Sigmoid colon (tissue), 6 donors: ENCODE measurements at regions not wholly inside any gene's neighbourhood (a gene's known extent, or its start where the extent isn't known, plus 50 kb on each side); places are given as distances from the start of the nearest gene placed in this dataset.

Experiments
- DNase-seq: peaks from one replicate; pipeline ENCODE4 v3.0.0-alpha.2; 2019
- H3K27ac ChIP-seq, 4 donors: fragments of 200-600 bp; sonication (generic); one replicate each; pipeline ENCODE4 v1.5.1; 2016 to 2019; ENCODE audit warnings: mild to moderate bottlenecking in 1 of 4
- H3K27me3 ChIP-seq, 3 donors: fragments of 200-600 bp; sonication (generic); one replicate each; pipeline ENCODE4 v1.5.1; 2019; ENCODE audit warnings: mild to moderate bottlenecking in 1 of 3
- H3K36me3 ChIP-seq, 4 donors: fragments of 200-600 bp; sonication (generic); one replicate each; pipeline ENCODE4 v1.5.1; 2016 to 2019
- H3K4me1 ChIP-seq, 4 donors: fragments of 200-600 bp; sonication (generic); one replicate each; pipeline ENCODE4 v1.5.1; 2017 to 2019
- H3K4me3 ChIP-seq, 4 donors: fragments of 200-600 bp; sonication (generic); one replicate each; pipeline ENCODE4 v1.5.1; 2017 to 2019; ENCODE audit warnings: mild to moderate bottlenecking in 2 of 4, moderate library complexity in 1 of 4
- H3K9me3 ChIP-seq, 4 donors: fragments of 200-600 bp in 3 of 4; sonication (generic) in 3 of 4; one replicate each; pipeline versions ENCODE4 v1.5.1 to v1.6.1; 2013 to 2019
- EP300 ChIP-seq, 4 donors: sonication (generic); formaldehyde crosslinking; IDR thresholded peaks; one replicate each; pipeline ENCODE4 v1.6.1; 2017; ENCODE audit warnings: antibody characterized with exemption in 4 of 4
- POLR2A ChIP-seq, 2 donors: fragments of 450-650 bp; IDR thresholded peaks; one replicate each; pipeline ENCODE4 v1.6.1; 2016; ENCODE audit warnings: antibody characterized with exemption in 2 of 2, mild to moderate bottlenecking in 2 of 2, moderate library complexity in 2 of 2
- POLR2AphosphoS5 ChIP-seq, 4 donors: sonication (generic); formaldehyde crosslinking; IDR thresholded peaks; one replicate each; pipeline ENCODE4 v1.6.1; 2017; ENCODE audit warnings: antibody characterized with exemption in 4 of 4
- WGBS, 2 donors: extraction: QIAGEN DNeasy Blood & Tissue Kit; methylation state at CpG; one replicate each; pipeline ENCODE4 v1.1.7; 2013; 5-methylcytosine and 5-hydroxymethylcytosine counted together
- intact Hi-C: fragments of 100-400 bp; cut with DNase I; formaldehyde crosslinking; loops from one replicate; pipeline ENCODE4 v1.15.1; 2023
- TF ChIP-seq, protein P1 (sequence below), 4 experiments: fragments of 450-650 bp in 3 of 4; fragments of 200-600 bp in 1 of 4; IDR thresholded peaks; one replicate each; pipeline ENCODE4 v1.5.1; 2016 to 2019; ENCODE audit warnings: antibody characterized with exemption in 4 of 4, mild to moderate bottlenecking in 3 of 4, moderate library complexity in 2 of 4
- donor health status: healthy with polysubstance abuse.
- donor health status: healthy.

DNA sequence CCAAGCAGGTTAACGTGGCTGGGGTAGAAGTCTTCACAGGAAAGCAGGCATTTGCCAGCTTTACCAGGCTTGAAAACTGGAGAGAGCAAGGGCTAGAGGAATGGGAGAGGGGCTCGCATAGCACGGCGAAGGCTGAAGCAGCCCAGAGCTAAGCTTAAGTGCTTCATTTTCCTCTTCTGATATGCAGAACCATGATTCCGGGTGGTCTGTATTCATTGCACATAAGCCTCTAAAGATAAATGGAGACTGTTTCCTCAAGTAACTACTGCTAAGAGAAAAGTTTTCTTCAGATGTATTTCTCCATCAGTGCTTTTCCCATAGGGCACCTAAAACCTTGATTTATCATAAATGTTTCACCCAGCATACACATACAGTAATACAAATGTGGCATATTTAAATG lies 414.1 kb downstream of the MLLT3 start:
- no peaks in the 10 kb centered on the region for H3K9me3 ChIP-seq
- no peak for DNase-seq
- intact Hi-C loops: no loop called here
- no peaks in the 10 kb centered on the region for H3K36me3 ChIP-seq
- 90 to 95% methylated on average over 5 of the region's 5 CpGs for WGBS, 2 donors
- H3K4me3 ChIP-seq: no peak overlapping the region
- H3K4me1 ChIP-seq: no peaks in the 10 kb centered on the region
- H3K27ac ChIP-seq: no peak overlapping the region
- no peaks in the 10 kb centered on the region for H3K27me3 ChIP-seq
- TF ChIP-seq, protein P1, sequence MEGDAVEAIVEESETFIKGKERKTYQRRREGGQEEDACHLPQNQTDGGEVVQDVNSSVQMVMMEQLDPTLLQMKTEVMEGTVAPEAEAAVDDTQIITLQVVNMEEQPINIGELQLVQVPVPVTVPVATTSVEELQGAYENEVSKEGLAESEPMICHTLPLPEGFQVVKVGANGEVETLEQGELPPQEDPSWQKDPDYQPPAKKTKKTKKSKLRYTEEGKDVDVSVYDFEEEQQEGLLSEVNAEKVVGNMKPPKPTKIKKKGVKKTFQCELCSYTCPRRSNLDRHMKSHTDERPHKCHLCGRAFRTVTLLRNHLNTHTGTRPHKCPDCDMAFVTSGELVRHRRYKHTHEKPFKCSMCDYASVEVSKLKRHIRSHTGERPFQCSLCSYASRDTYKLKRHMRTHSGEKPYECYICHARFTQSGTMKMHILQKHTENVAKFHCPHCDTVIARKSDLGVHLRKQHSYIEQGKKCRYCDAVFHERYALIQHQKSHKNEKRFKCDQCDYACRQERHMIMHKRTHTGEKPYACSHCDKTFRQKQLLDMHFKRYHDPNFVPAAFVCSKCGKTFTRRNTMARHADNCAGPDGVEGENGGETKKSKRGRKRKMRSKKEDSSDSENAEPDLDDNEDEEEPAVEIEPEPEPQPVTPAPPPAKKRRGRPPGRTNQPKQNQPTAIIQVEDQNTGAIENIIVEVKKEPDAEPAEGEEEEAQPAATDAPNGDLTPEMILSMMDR (IDR thresholded peaks at IDR 0.05): no peak
- TF ChIP-seq EP300 (IDR thresholded peaks at IDR 0.05): no peak
- no peak for TF ChIP-seq POLR2A (IDR thresholded peaks at IDR 0.05)
- TF ChIP-seq POLR2AphosphoS5 (IDR thresholded peaks at IDR 0.05): no peak

DNA sequence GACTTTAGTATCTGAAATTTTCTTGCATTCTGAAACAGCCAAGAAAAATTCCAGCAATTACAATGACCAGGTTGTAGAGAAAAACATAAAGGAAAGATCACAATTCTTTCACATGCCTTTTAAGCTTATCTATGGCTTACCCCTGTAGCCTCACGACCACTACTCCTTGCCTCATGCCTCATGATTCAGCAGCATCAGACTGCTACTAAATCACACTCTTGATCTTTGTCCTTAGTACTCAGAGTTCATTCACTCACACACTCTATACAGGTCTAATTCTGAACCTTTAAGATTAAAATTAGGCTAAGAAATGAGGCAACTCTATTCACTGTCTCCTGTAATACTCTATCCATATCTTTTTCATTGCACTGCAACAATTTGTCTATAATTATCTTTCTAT lies 415.1 kb downstream of the MLLT3 start:
- no peak overlapping the region for H3K27ac ChIP-seq
- H3K36me3 ChIP-seq: no peaks in the 10 kb centered on the region
- no peaks in the 10 kb centered on the region for H3K4me1 ChIP-seq
- H3K27me3 ChIP-seq: no peaks in the 10 kb centered on the region
- H3K4me3 ChIP-seq: no peak overlapping the region
- DNase-seq: no peak
- TF ChIP-seq, protein P1 (IDR thresholded peaks at IDR 0.05): no peak
- no peak for TF ChIP-seq EP300 (IDR thresholded peaks at IDR 0.05)
- no peak for TF ChIP-seq POLR2AphosphoS5 (IDR thresholded peaks at IDR 0.05)
- TF ChIP-seq POLR2A (IDR thresholded peaks at IDR 0.05): no peak
- H3K9me3 ChIP-seq: no peaks in the 10 kb centered on the region
- intact Hi-C loops: no loop called here
- 77 to 78% methylated on average over 1 of the region's 1 CpG for WGBS, 2 donors

DNA sequence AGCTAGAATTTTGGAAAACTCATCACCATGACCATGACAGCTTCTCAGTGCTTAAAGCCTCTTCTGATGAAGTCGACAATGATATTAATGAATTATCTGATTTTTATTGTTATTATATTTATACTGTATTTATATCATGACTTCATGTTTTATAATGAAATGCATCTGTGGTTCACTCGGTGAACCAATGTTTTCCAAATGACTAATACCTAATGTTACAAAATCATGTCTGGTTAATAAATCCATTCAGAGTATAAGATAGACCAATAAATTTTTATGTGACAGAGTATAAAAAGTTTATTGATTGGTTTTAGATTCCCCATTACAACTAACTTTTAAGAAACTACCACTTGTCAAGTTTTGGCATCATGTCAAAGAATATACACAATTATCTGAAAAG lies 416.5 kb downstream of the MLLT3 start:
- Histone ChIP-seq H3K36me3 (no peaks in the 10 kb centered on the region), H3K4me1 (peaks cover 0 to 7% (median 0%) of the 10 kb centered on the region in 4 donors), H3K27ac (no peak overlapping the region), H3K9me3 (no peaks in the 10 kb centered on the region), H3K27me3 (no peaks in the 10 kb centered on the region), H3K4me3 (no peak overlapping the region)
- intact Hi-C loops: no loop called here
- TF ChIP-seq EP300 (IDR thresholded peaks at IDR 0.05): no peak
- TF ChIP-seq POLR2AphosphoS5 (IDR thresholded peaks at IDR 0.05): no peak
- TF ChIP-seq, protein P1 (IDR thresholded peaks at IDR 0.05): no peak
- no peak for TF ChIP-seq POLR2A (IDR thresholded peaks at IDR 0.05)
- 87 to 90% methylated on average over 2 of the region's 2 CpGs for WGBS, 2 donors
- DNase-seq: no peak

DNA sequence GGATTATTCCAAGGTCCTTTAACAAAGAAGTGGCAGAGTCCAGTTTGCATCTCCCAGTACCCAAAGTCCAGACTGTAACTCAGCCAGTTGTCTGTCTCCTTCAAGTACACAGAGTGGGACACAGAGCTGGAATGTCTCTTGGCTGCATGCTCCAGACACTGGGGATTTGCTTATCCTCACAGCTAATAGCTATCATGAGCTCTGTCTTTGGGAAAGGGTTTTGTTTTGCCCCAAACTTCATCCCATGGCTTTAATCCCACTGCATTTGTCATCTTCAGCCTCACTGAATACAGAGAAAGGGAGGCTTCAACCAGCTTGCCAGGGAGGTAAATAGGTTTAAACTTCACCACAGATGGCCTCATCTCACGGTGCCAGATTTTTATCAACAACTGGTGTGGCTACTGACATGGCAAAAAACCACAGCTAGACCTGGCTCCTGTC lies 412.2 kb upstream of the SLC24A2 start:
- peaks cover 0 to 18% (median 10%) of the 10 kb centered on the region in 4 donors for H3K4me1 ChIP-seq
- TF ChIP-seq EP300 (IDR thresholded peaks at IDR 0.05) (no peak), POLR2A (IDR thresholded peaks at IDR 0.05) (no peak), POLR2AphosphoS5 (IDR thresholded peaks at IDR 0.05) (no peak)
- TF ChIP-seq, protein P1 (IDR thresholded peaks at IDR 0.05): no peak
- 36 to 61% methylated on average over 1 of the region's 1 CpG for WGBS, 2 donors
- H3K27me3 ChIP-seq: no peaks in the 10 kb centered on the region
- no peaks in the 10 kb centered on the region for H3K36me3 ChIP-seq
- DNase-seq: no peak
- no peak overlapping the region for H3K27ac ChIP-seq
- intact Hi-C loops: no loop called here
- H3K4me3 ChIP-seq: no peak overlapping the region
- no peaks in the 10 kb centered on the region for H3K9me3 ChIP-seq

DNA sequence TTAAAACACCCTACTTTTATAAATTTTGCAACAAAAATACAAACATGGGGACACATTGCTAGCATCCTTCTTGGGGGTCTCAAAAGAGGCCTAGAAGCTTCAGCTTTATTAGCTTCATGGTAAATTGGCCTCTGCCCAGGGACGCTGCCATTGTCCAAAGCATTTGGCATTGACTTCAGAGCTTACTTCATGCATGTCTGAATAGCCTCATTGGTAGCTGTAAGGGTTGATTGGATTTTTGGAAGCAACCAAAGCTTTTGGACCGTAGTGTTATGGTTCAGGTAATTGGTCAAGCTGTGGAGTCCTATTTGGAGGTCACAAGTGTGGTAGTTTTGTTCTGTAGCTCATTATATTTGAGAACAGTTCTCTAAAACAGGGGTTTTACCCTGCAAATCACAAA lies 411.7 kb upstream of the SLC24A2 start:
- DNase-seq: no peak
- Histone ChIP-seq H3K36me3 (no peaks in the 10 kb centered on the region), H3K27me3 (no peaks in the 10 kb centered on the region), H3K4me3 (no peak overlapping the region), H3K27ac (no peak overlapping the region), H3K9me3 (no peaks in the 10 kb centered on the region), H3K4me1 (peaks cover 0 to 18% (median 10%) of the 10 kb centered on the region in 4 donors)
- no peak for TF ChIP-seq POLR2AphosphoS5 (IDR thresholded peaks at IDR 0.05)
- TF ChIP-seq, protein P1 (IDR thresholded peaks at IDR 0.05): no peak
- no peak for TF ChIP-seq POLR2A (IDR thresholded peaks at IDR 0.05)
- TF ChIP-seq EP300 (IDR thresholded peaks at IDR 0.05): no peak
- WGBS, 2 donors: 87 to 90% methylated on average over 2 of the region's 2 CpGs
- intact Hi-C loops: no loop called here
